H1 (cell line): ENCODE measurements at regions not wholly inside any gene's neighbourhood (a gene's known extent, or its start where the extent isn't known, plus 50 kb on each side); places are given as distances from the start of the nearest gene placed in this dataset.

Source experiments
- TF ChIP-seq, protein P1 (sequence below): fragments of 300-600 bp; sonication (generic); IDR thresholded peaks from 2 replicates; pipeline ENCODE4 v1.7.1; 2012; ENCODE audit warnings: low read length, moderate library complexity, mild to moderate bottlenecking, inconsistent platforms; ENCODE audit not compliant: insufficient replicate concordance

DNA sequence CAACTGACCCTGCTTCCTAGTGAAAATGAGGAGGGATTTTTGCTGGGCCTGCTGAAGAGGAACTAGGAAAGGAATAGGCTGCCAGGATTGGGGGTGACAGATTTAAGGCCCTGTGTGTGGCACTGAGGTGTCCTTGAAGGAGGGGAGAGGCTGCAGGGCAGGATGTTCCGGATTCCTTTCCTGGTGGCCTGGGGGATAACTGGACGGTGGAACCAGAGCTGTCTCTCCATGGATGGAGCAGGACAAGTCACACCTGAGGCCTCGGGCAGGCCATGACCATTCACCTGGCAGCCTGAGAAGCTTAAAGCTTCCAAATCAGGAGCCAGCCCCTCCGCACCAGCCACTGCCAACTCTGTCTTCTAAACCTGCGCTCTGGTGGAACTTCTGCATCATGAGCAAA is 56.0 kb upstream of the SLC22A23 start (continued):
- TF ChIP-seq, protein P1, sequence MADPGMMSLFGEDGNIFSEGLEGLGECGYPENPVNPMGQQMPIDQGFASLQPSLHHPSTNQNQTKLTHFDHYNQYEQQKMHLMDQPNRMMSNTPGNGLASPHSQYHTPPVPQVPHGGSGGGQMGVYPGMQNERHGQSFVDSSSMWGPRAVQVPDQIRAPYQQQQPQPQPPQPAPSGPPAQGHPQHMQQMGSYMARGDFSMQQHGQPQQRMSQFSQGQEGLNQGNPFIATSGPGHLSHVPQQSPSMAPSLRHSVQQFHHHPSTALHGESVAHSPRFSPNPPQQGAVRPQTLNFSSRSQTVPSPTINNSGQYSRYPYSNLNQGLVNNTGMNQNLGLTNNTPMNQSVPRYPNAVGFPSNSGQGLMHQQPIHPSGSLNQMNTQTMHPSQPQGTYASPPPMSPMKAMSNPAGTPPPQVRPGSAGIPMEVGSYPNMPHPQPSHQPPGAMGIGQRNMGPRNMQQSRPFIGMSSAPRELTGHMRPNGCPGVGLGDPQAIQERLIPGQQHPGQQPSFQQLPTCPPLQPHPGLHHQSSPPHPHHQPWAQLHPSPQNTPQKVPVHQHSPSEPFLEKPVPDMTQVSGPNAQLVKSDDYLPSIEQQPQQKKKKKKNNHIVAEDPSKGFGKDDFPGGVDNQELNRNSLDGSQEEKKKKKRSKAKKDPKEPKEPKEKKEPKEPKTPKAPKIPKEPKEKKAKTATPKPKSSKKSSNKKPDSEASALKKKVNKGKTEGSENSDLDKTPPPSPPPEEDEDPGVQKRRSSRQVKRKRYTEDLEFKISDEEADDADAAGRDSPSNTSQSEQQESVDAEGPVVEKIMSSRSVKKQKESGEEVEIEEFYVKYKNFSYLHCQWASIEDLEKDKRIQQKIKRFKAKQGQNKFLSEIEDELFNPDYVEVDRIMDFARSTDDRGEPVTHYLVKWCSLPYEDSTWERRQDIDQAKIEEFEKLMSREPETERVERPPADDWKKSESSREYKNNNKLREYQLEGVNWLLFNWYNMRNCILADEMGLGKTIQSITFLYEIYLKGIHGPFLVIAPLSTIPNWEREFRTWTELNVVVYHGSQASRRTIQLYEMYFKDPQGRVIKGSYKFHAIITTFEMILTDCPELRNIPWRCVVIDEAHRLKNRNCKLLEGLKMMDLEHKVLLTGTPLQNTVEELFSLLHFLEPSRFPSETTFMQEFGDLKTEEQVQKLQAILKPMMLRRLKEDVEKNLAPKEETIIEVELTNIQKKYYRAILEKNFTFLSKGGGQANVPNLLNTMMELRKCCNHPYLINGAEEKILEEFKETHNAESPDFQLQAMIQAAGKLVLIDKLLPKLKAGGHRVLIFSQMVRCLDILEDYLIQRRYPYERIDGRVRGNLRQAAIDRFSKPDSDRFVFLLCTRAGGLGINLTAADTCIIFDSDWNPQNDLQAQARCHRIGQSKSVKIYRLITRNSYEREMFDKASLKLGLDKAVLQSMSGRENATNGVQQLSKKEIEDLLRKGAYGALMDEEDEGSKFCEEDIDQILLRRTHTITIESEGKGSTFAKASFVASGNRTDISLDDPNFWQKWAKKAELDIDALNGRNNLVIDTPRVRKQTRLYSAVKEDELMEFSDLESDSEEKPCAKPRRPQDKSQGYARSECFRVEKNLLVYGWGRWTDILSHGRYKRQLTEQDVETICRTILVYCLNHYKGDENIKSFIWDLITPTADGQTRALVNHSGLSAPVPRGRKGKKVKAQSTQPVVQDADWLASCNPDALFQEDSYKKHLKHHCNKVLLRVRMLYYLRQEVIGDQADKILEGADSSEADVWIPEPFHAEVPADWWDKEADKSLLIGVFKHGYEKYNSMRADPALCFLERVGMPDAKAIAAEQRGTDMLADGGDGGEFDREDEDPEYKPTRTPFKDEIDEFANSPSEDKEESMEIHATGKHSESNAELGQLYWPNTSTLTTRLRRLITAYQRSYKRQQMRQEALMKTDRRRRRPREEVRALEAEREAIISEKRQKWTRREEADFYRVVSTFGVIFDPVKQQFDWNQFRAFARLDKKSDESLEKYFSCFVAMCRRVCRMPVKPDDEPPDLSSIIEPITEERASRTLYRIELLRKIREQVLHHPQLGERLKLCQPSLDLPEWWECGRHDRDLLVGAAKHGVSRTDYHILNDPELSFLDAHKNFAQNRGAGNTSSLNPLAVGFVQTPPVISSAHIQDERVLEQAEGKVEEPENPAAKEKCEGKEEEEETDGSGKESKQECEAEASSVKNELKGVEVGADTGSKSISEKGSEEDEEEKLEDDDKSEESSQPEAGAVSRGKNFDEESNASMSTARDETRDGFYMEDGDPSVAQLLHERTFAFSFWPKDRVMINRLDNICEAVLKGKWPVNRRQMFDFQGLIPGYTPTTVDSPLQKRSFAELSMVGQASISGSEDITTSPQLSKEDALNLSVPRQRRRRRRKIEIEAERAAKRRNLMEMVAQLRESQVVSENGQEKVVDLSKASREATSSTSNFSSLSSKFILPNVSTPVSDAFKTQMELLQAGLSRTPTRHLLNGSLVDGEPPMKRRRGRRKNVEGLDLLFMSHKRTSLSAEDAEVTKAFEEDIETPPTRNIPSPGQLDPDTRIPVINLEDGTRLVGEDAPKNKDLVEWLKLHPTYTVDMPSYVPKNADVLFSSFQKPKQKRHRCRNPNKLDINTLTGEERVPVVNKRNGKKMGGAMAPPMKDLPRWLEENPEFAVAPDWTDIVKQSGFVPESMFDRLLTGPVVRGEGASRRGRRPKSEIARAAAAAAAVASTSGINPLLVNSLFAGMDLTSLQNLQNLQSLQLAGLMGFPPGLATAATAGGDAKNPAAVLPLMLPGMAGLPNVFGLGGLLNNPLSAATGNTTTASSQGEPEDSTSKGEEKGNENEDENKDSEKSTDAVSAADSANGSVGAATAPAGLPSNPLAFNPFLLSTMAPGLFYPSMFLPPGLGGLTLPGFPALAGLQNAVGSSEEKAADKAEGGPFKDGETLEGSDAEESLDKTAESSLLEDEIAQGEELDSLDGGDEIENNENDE, result no peak
